ENCODE measurements at regions not wholly inside any gene's neighbourhood (a gene's known extent, or its start where the extent isn't known, plus 50 kb on each side); places are given as distances from the start of the nearest gene placed in this dataset.

DNA sequence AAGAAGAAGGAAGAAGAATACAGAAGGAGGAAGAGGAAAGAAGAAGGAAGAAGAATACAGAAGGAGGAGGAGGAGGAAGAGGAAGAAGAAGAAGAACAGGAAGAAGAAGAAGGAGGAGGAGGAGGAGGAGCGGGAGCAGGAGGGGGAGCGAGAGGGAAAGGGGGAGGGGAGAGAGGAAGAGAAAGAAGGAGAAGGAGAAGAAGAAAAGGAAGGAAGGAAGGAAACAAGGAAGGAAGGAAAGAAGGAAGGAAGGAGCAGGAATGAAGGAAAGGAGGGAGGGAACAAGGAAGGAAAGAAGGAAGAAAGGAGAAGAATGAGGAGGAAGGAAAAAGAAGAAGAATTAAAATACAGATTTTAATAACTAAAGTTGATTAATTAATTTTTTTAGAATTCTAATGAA is 82.5 kb upstream of the PTPN13 start:
- TF ChIP-seq GATA3 (IDR thresholded peaks at IDR 0.05; ENCODE audit: low read depth, low read length), result no peak
- no peak for TF ChIP-seq GATA2 (IDR thresholded peaks at IDR 0.05; ENCODE audit: low read depth, low read length)

All from SH-SY5Y (cell line).